WI38 (cell line): ENCODE measurements at regions not wholly inside any gene's neighbourhood (a gene's known extent, or its start where the extent isn't known, plus 50 kb on each side); places are given as distances from the start of the nearest gene placed in this dataset.

Source experiments
- H3K4me3 ChIP-seq: 2 replicates; pipeline ENCODE4 v1.5.1; 2011; ENCODE audit warnings: low read depth, mild to moderate bottlenecking, control low read depth, low read length
- TF ChIP-seq, protein P1 (sequence below): IDR thresholded peaks from 2 replicates; pipeline ENCODE4 v1.5.1; 2012; ENCODE audit warnings: low read depth, mild to moderate bottlenecking, control low read depth, low read length

DNA sequence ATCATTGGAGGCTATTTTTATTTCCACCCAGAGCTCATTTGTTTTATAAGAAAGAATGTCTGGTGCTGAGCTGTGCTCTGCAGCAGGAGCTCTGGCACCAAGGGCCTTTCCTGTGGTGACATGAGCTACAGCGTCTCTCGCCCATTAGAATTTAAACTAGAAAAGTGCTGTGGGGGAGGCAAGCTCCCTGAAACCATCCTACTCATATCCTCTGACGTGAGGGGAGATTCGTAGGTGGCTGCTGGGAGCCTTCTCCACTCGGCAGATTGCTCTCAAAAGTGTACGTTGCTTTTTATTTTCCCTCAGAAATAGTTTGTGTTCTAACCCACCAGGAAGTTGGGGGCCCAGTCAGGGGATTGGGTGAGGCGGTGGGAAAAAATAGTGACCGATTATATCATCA is 76.3 kb upstream of the ARHGEF3 start:
- TF ChIP-seq, protein P1, sequence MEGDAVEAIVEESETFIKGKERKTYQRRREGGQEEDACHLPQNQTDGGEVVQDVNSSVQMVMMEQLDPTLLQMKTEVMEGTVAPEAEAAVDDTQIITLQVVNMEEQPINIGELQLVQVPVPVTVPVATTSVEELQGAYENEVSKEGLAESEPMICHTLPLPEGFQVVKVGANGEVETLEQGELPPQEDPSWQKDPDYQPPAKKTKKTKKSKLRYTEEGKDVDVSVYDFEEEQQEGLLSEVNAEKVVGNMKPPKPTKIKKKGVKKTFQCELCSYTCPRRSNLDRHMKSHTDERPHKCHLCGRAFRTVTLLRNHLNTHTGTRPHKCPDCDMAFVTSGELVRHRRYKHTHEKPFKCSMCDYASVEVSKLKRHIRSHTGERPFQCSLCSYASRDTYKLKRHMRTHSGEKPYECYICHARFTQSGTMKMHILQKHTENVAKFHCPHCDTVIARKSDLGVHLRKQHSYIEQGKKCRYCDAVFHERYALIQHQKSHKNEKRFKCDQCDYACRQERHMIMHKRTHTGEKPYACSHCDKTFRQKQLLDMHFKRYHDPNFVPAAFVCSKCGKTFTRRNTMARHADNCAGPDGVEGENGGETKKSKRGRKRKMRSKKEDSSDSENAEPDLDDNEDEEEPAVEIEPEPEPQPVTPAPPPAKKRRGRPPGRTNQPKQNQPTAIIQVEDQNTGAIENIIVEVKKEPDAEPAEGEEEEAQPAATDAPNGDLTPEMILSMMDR: no peak
- no peak overlapping the region for H3K4me3 ChIP-seq

DNA sequence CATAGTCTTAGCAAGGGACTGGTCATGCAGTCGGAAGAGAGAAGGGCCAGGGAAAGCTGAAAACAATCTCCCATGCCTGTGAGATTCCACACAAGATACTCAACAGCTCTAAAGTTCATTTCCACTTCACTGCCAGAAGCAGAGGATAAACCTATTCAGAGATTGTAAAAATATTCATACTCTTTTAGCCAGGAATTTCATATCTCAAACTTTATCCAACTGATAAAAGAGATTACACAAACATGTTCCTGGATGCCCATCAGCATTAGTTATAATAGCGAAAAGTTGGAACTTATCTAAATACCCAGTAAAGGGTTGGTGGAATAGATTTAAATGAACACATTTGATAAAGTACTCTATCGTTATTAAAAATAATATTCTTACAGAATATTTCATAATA is 75.2 kb upstream of the ARHGEF3 start:
- no peak overlapping the region for H3K4me3 ChIP-seq
- TF ChIP-seq, protein P1: no peak

DNA sequence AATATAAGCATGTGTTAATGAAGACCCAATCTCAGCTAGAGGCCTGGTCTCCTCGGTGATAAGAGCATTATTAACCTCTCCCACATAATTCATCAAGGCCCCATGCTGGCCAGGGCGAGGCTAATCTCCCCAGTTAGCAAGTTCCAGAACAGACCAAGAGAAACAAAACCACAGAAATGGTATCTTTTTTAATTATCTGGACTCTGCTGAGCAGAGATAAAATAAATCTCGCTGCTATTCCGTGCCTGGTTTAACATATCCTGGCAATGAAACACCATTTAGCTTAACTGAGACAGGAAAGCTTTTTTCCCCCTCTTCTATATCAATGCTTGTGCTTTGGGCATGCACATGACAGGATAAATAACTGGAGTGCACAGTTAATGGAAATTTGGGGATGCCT is 72.5 kb upstream of the ARHGEF3 start:
- H3K4me3 ChIP-seq: no peak overlapping the region
- TF ChIP-seq, protein P1: no peak

DNA sequence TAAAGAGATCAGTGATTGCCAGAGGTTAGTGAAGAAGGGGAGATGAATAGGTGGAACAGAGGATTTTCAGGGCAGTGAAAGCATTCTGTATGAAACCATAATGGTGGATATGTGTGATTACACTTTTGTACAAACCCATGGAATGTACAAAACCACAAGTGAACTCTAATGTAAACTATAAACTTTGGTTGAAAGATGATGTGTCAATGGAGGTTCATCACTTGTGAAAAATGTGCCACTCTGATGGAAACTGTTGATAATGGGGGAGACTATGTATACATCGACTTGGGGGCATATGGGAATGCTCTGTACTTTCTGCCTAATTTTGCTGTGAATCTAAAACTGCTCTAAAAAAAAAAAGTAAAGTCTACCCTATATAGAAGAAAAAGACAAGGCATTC is 68.7 kb upstream of the ARHGEF3 start:
- TF ChIP-seq, protein P1: no peak
- H3K4me3 ChIP-seq: no peak overlapping the region

DNA sequence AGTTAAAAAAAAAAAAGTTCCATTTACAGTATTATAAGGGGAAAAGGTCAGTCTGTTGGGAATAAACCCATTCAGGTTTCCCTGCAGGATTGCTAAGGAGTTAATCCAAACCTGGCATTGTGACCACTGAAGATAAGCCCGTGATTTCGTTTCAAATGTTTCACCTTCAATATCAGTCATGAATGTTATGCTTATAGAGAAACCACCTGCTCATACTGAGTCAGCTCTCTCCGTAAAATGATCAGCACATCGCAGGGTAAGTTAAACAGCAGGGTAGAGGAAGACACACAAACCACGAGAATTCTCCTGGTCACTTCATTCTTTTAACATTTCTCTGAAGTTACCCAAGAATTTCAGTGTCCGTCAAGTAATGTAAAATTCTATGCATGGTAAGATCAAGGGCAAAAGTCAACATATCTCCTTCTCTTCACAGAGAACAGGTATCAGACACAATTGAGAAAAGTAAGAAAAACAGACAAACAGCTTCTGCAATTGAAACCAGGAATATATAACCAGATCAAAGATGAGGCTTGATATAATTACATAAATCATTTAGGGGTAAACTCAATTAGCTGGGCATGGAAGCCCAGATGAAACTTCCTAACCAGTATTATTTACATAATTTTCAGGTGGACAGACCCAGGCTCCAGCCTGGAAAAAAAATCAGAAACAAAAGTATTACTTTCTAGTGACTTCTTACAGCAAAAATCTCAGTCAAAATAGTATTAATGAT is 67.6 kb upstream of the ARHGEF3 start:
- TF ChIP-seq, protein P1: no peak
- H3K4me3 ChIP-seq: no peak overlapping the region

DNA sequence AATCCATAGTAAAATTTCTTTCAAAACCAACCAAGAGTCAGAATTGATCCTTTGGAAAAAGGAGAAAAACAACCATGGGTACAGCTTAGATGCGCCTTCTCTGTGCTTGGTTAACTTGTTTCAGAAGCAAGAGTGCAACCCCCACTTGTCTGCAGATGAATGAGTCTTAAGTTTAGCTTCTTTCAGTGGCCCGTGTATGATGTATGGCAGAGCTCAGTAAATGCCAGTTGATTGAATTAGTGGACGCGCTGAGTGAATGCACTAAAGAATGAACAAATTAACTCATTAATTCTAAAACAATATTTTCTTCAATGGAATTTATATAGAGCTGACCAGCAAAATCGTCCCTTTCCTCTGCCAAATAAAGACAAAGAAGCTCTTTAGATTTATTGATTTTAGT is 67.0 kb upstream of the ARHGEF3 start:
- no peak overlapping the region for H3K4me3 ChIP-seq
- TF ChIP-seq, protein P1: no peak

DNA sequence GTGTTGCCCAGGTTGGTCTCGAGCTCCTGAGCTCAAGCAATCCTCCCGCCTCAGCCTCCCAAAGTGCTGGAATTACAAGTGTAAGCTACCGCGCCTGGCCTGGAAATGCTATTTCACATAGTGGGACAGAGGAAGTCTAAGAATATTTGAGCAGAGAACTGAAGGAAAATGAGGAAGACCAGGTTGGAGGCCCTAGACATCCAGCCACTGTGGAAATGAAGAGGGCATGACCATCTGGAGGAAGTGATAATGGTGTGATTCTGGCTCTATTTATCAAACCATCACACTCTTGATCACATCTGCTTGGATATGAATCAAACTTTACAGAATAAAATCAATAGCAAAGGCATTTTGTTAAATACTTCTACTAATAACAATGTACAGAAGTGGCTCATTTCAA is 65.9 kb upstream of the ARHGEF3 start:
- H3K4me3 ChIP-seq: no peak overlapping the region
- TF ChIP-seq, protein P1: no peak
